Left ventricle myocardium inferior (tissue), 1 donor: ENCODE measurements at regions not wholly inside any gene's neighbourhood (a gene's known extent, or its start where the extent isn't known, plus 50 kb on each side); places are given as distances from the start of the nearest gene placed in this dataset.

Experiments
- DNase-seq: peaks from one replicate; pipeline ENCODE4 v3.0.0-alpha.2; 2020
- H3K27ac ChIP-seq: fragments of 200-600 bp; replicated peaks from 2 replicates; pipeline ENCODE4 v1.8.0; 2021
- H3K27me3 ChIP-seq: fragments of 200-600 bp; 2 replicates; pipeline ENCODE4 v1.8.0; 2021; ENCODE audit warnings: low read depth
- H3K36me3 ChIP-seq: fragments of 200-600 bp; 2 replicates; pipeline ENCODE4 v1.8.0; 2021
- H3K4me1 ChIP-seq: fragments of 200-600 bp; 2 replicates; pipeline ENCODE4 v1.8.0; 2021
- H3K4me3 ChIP-seq: fragments of 200-600 bp; 2 replicates; pipeline ENCODE4 v1.8.0; 2021; ENCODE audit warnings: mild to moderate bottlenecking, moderate library complexity
- H3K9me3 ChIP-seq: fragments of 200-600 bp; replicated peaks from 2 replicates; pipeline ENCODE4 v1.8.0; 2021
- CTCF ChIP-seq: fragments of 200-600 bp; IDR thresholded peaks from 2 replicates; pipeline ENCODE4 v1.8.0; 2021; ENCODE audit warnings: antibody characterized with exemption, mild to moderate bottlenecking, borderline replicate concordance
- intact Hi-C: fragments of 100-400 bp; cut with micrococcal nuclease; formaldehyde crosslinking; loops from one replicate; pipeline ENCODE4 v1.11.0; 2022
- donor health status: DM: no; HTN: yes; CAD: no; lungs with severe emphysema.

- intact Hi-C loops = no loop called here
- no peak for DNase-seq
- no peaks in the 10 kb centered on the region for H3K27me3 ChIP-seq
- H3K36me3 ChIP-seq = no peaks in the 10 kb centered on the region
- H3K27ac ChIP-seq = no peak overlapping the region
- no peak for TF ChIP-seq CTCF
- no peaks in the 10 kb centered on the region for H3K4me1 ChIP-seq
- no peak overlapping the region for H3K4me3 ChIP-seq
- peaks cover 3% of the 10 kb centered on the region for H3K9me3 ChIP-seq
Observed at GRCh38 chr3:775178-775880, 317.5 kb upstream of the CNTN6 start.

- H3K27me3 ChIP-seq = no peaks in the 10 kb centered on the region
- TF ChIP-seq CTCF = no peak
- H3K9me3 ChIP-seq = peaks cover 19% of the 10 kb centered on the region
- H3K4me3 ChIP-seq = no peak overlapping the region
- no peak overlapping the region for H3K27ac ChIP-seq
- no peaks in the 10 kb centered on the region for H3K36me3 ChIP-seq
- no peak for DNase-seq
- intact Hi-C loops = no loop called here
- no peaks in the 10 kb centered on the region for H3K4me1 ChIP-seq
Observed at GRCh38 chr3:780505-780904, 312.3 kb upstream of the CNTN6 start.

GRCh38 chr3:791442-791841 lies 301.4 kb upstream of the CNTN6 start:
- H3K27me3 ChIP-seq = no peaks in the 10 kb centered on the region
- no peak for DNase-seq
- H3K4me3 ChIP-seq = no peak overlapping the region
- TF ChIP-seq CTCF = no peak
- H3K9me3 ChIP-seq = peaks cover 10% of the 10 kb centered on the region
- no peaks in the 10 kb centered on the region for H3K4me1 ChIP-seq
- no peaks in the 10 kb centered on the region for H3K36me3 ChIP-seq
- intact Hi-C loops = no loop called here
- no peak overlapping the region for H3K27ac ChIP-seq

- H3K27ac ChIP-seq = no peak overlapping the region
- H3K4me3 ChIP-seq = no peak overlapping the region
- H3K4me1 ChIP-seq = no peaks in the 10 kb centered on the region
- H3K9me3 ChIP-seq = peaks cover 8% of the 10 kb centered on the region
- intact Hi-C loops = no loop called here
- H3K27me3 ChIP-seq = no peaks in the 10 kb centered on the region
- TF ChIP-seq CTCF = no peak
- H3K36me3 ChIP-seq = no peaks in the 10 kb centered on the region
- no peak for DNase-seq
Observed at GRCh38 chr3:792630-793029, 300.2 kb upstream of the CNTN6 start.

- intact Hi-C loops = no loop called here
- no peaks in the 10 kb centered on the region for H3K36me3 ChIP-seq
- no peak overlapping the region for H3K27ac ChIP-seq
- no peak overlapping the region for H3K4me3 ChIP-seq
- H3K27me3 ChIP-seq = no peaks in the 10 kb centered on the region
- no peak for TF ChIP-seq CTCF
- H3K4me1 ChIP-seq = no peaks in the 10 kb centered on the region
- no peaks in the 10 kb centered on the region for H3K9me3 ChIP-seq
- no peak for DNase-seq
Observed at GRCh38 chr3:804211-804610, 288.6 kb upstream of the CNTN6 start.
